A549 (cell line): ENCODE measurements at regions not wholly inside any gene's neighbourhood (a gene's known extent, or its start where the extent isn't known, plus 50 kb on each side); places are given as distances from the start of the nearest gene placed in this dataset.

Source experiments
- ATAC-seq, 2 experiments: fragments of 200-7000 bp in 1 of 2; fragments of >200 bp in 1 of 2; cut with Nextera tagmentation in 1 of 2; cut with Tn5 transposase in 1 of 2; 3 replicates each; pipeline versions ENCODE4 v1.8.0 to v1.9.1; 2018 to 2020; ENCODE audit warnings: mild to moderate bottlenecking in 1 of 2, moderate library complexity in 1 of 2
- CTCF ChIA-PET: fragments of 300-600 bp; sonication (Branson Sonifier 250); formaldehyde crosslinking; extraction: SDS; loops from one replicate; lab custom pipeline; 2021; ENCODE audit warnings: antibody characterized with exemption, inconsistent platforms; lab: Yijun Ruan, JAX
- POLR2A ChIA-PET: fragments of 350-600 bp; formaldehyde crosslinking; extraction: SDS; loops from one replicate; lab custom pipeline; 2021; ENCODE audit warnings: antibody characterized with exemption, inconsistent platforms; lab: Yijun Ruan, JAX
- DNase-seq, 2 experiments: peaks; one replicate each; pipeline versions ENCODE4 v3.0.0 to v3.0.0-alpha.2; 2011 to 2016; ENCODE audit warnings: low read depth in 1 of 2, low spot score in 1 of 2
- FAIRE-seq: peaks from 2 replicates; lab custom pipeline; 2011; peaks lifted over from hg19 to GRCh38; lab: Jason Lieb, UNC
- H3K27ac ChIP-seq, 2 experiments: fragments of >200 bp; sonication (Bioruptor Twin); formaldehyde crosslinking; 3 replicates each; pipeline ENCODE4 v1.5.1; 2016 to 2017
- H3K4me1 ChIP-seq: fragments of >200 bp; sonication (Bioruptor Twin); formaldehyde crosslinking; 3 replicates; pipeline ENCODE4 v1.6.1; 2016
- H3K4me2 ChIP-seq: fragments of >200 bp; sonication (Bioruptor Twin); formaldehyde crosslinking; 3 replicates; pipeline ENCODE4 v1.6.1; 2016
- H3K4me3 ChIP-seq: fragments of >200 bp; sonication (Bioruptor Twin); formaldehyde crosslinking; 3 replicates; pipeline ENCODE4 v1.5.1; 2016
- H3K9me3 ChIP-seq: fragments of >200 bp; sonication (Bioruptor Twin); formaldehyde crosslinking; 3 replicates; pipeline ENCODE4 v1.6.1; 2016
- CBX8 ChIP-seq: fragments of 200-600 bp; sonication (generic); IDR thresholded peaks from 2 replicates; pipeline ENCODE4 v1.6.1; 2016
- CHD4 ChIP-seq: fragments of 200-600 bp; sonication (generic); IDR thresholded peaks from 2 replicates; pipeline ENCODE4 v1.6.1; 2016; ENCODE audit warnings: antibody characterized with exemption, mild to moderate bottlenecking, borderline replicate concordance
- CTCF ChIP-seq: fragments of >200 bp; sonication (Bioruptor Twin); formaldehyde crosslinking; IDR thresholded peaks from 3 replicates; pipeline ENCODE4 v1.5.1; 2016
- E2F6 ChIP-seq: IDR thresholded peaks from 2 replicates; pipeline ENCODE4 v1.6.1; 2012; ENCODE audit warnings: low read depth, borderline replicate concordance
- FOSL2 ChIP-seq, 2 experiments: fragments of 450-650 bp in 1 of 2; fragments of >200 bp in 1 of 2; sonication (Bioruptor Twin) in 1 of 2; formaldehyde crosslinking; IDR thresholded peaks; 2 replicates each; pipeline versions ENCODE4 v1.5.0 to v1.6.1; 2016 to 2020; ENCODE audit warnings: mild to moderate bottlenecking in 1 of 2, moderate library complexity in 1 of 2
- HMGXB4 ChIP-seq: fragments of 250-450 bp; sonication (Bioruptor Pico); IDR thresholded peaks from 2 replicates; pipeline ENCODE4 v1.5.0; 2021; ENCODE audit warnings: mild to moderate bottlenecking, moderate library complexity, borderline replicate concordance
- HOXB13 ChIP-seq: fragments of 250-450 bp; sonication (Bioruptor Pico); IDR thresholded peaks from 2 replicates; pipeline ENCODE4 v1.5.0; 2020; ENCODE audit warnings: low read depth, mild to moderate bottlenecking, moderate library complexity
- HOXB5 ChIP-seq: fragments of 250-450 bp; sonication (Bioruptor Pico); IDR thresholded peaks from 2 replicates; pipeline ENCODE4 v1.5.0; 2020; ENCODE audit warnings: mild to moderate bottlenecking, moderate library complexity
- MAFK ChIP-seq: fragments of 450-650 bp; IDR thresholded peaks from 2 replicates; pipeline ENCODE4 v1.6.1; 2014; ENCODE audit not compliant: partially characterized antibody
- NFE2L2 ChIP-seq: fragments of 150-350 bp; conservative IDR thresholded peaks from 2 replicates; pipeline ENCODE4 v1.6.1; 2014; ENCODE audit warnings: low read length
- NPAS2 ChIP-seq: fragments of 250-450 bp; sonication (Bioruptor Pico); IDR thresholded peaks from 2 replicates; pipeline ENCODE4 v1.8.0; 2022; ENCODE audit warnings: mild to moderate bottlenecking, moderate library complexity, borderline replicate concordance
- POLR2AphosphoS2 ChIP-seq: conservative IDR thresholded peaks from 2 replicates; pipeline ENCODE4 v1.6.1; 2012; ENCODE audit warnings: low read length, improper control_type of control experiment, inconsistent platforms
- RAD21 ChIP-seq, 2 experiments: fragments of >200 bp in 1 of 2; sonication (Bioruptor Twin) in 1 of 2; formaldehyde crosslinking in 1 of 2; IDR thresholded peaks in 1 of 2; conservative IDR thresholded peaks in 1 of 2; 2 replicates in 1 of 2; 3 replicates in 1 of 2; pipeline ENCODE4 v1.6.1; 2012 to 2018; ENCODE audit warnings: inconsistent platforms in 1 of 2
- RCOR1 ChIP-seq: fragments of 150-350 bp; IDR thresholded peaks from 2 replicates; pipeline ENCODE4 v1.6.1; 2014; ENCODE audit warnings: antibody characterized with exemption, low read length, low read depth
- REST ChIP-seq: fragments of 200-600 bp; sonication (generic); IDR thresholded peaks from 2 replicates; pipeline ENCODE4 v1.6.1; 2016; ENCODE audit warnings: antibody characterized with exemption, mild to moderate bottlenecking, moderate library complexity
- SMC3 ChIP-seq: fragments of >200 bp; sonication (Bioruptor Twin); formaldehyde crosslinking; IDR thresholded peaks from 3 replicates; pipeline ENCODE4 v1.6.1; 2018; ENCODE audit warnings: inconsistent platforms
- USF2 ChIP-seq: fragments of 450-650 bp; IDR thresholded peaks from 2 replicates; pipeline ENCODE4 v1.6.1; 2014; ENCODE audit warnings: antibody characterized with exemption
- ZNF302 ChIP-seq: fragments of 250-450 bp; sonication (Bioruptor Pico); IDR thresholded peaks from 2 replicates; pipeline ENCODE4 v1.9.0; 2021; ENCODE audit warnings: inconsistent platforms, mild to moderate bottlenecking, moderate library complexity
- ZSCAN20 ChIP-seq: fragments of 250-450 bp; sonication (Bioruptor Pico); IDR thresholded peaks from 2 replicates; pipeline ENCODE4 v1.8.0; 2022; ENCODE audit warnings: mild to moderate bottlenecking, moderate library complexity
- WGBS: methylation state at CpG from one replicate; pipeline ENCODE4 v1.1.6; 2017; ENCODE audit errors: missing lambda C conversion rate; 5-methylcytosine and 5-hydroxymethylcytosine counted together

- Histone ChIP-seq H3K9me3 (no peaks in the 10 kb centered on the region), H3K4me1 (no peaks in the 10 kb centered on the region), H3K4me3 (no peak overlapping the region)
- ATAC-seq (no peak), DNase-seq (no peak), FAIRE-seq (no peak)
- CTCF ChIA-PET, result no interaction called here
- no peak for TF ChIP-seq RAD21 (conservative IDR thresholded peaks at IDR 0.05 in 1 of 2, IDR thresholded peaks at IDR 0.05 in 1 of 2)
- no peak for TF ChIP-seq USF2
- TF ChIP-seq ZNF302, result no peak
- no peak for TF ChIP-seq POLR2AphosphoS2
- no peak for TF ChIP-seq FOSL2 (IDR thresholded peaks at IDR 0.05)
- no peak for TF ChIP-seq FOSL2 (CRISPR knock-in tag; IDR thresholded peaks at IDR 0.05)
- no peak for TF ChIP-seq HOXB5
- TF ChIP-seq HMGXB4 (CRISPR knock-in tag), result no peak
- TF ChIP-seq RCOR1, result no peak
- no peak for TF ChIP-seq CBX8
- no peak for TF ChIP-seq ZSCAN20 (CRISPR knock-in tag)
- no peak for TF ChIP-seq REST
- no peak for TF ChIP-seq MAFK
- TF ChIP-seq CHD4, result no peak
- TF ChIP-seq NFE2L2, result no peak
- TF ChIP-seq E2F6, result no peak
- no peak for TF ChIP-seq NPAS2 (CRISPR knock-in tag)
- TF ChIP-seq HOXB13 (CRISPR knock-in tag), result no peak
- no peak for TF ChIP-seq CTCF
- TF ChIP-seq, all 56 proteins: peak for 0
- Histone ChIP-seq H3K27ac (no peak overlapping the region), H3K4me2 (no peak overlapping the region)
- POLR2A ChIA-PET, result no interaction called here
Observed at GRCh38 chr18:39667905-39668304, 2102.3 kb upstream of the CELF4 start.

GRCh38 chr18:39666541-39666940, 2100.9 kb upstream of the CELF4 start:
- WGBS, result 78% methylated on average over 2 of the region's 2 CpGs
- H3K4me3 ChIP-seq, result no peak overlapping the region
- TF ChIP-seq SMC3, result no peak
- TF ChIP-seq, all 56 proteins: peak for 0
- ChIA-PET POLR2A (no interaction called here), CTCF (interaction anchor here (0.7 kb wide), 1 partner anchor 9 kb away, joined by 3 read pairs; no protein-coding TSS in a partner anchor)
- Histone ChIP-seq H3K4me2 (no peak overlapping the region), H3K9me3 (no peaks in the 10 kb centered on the region), H3K4me1 (no peaks in the 10 kb centered on the region), H3K27ac (no peak overlapping the region)
- ATAC-seq (no peak), FAIRE-seq (no peak), DNase-seq (no peak)
